NCI-H748 treated with DMSO at 0.1 percent for 48 hours (cell line): ENCODE measurements at regions not wholly inside any gene's neighbourhood (a gene's known extent, or its start where the extent isn't known, plus 50 kb on each side); places are given as distances from the start of the nearest gene placed in this dataset.
"Not testable (repeated sequence)": the region's sequence is repeated elsewhere in the genome, so short reads cannot be mapped to it uniquely, and the experiment has no call there.

Experiments
- DNase-seq: peaks from one replicate; lab custom pipeline; 2025; lab: John Stamatoyannopoulos, UW

DNA sequence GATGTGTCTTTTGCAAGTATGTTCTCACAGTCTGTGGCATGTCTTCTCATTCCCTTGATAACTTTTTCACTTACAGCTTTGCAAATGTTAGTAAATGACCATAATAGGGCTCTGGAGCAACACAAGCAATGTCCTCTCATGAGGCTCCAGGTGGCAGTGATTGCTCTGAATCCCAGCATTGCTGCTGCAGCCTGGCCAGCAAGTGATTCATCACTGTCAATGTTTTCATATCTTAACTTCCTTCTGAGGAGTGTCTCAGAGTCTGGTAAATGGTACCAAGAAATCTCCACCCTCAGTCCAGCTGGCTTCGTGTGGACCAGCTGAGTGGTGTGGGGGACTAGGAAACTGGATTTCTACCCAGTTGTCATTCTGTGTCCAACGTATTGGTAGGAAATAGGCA lies 139.6 kb downstream of the MYLK4 start:
- DNase-seq, result no peak

- no peak for DNase-seq
These were observed 142.2 kb downstream of the MYLK4 start for GRCh38 chr6:2608503-2608902.

- DNase-seq, result no peak
These were observed 150.4 kb downstream of the MYLK4 start for GRCh38 chr6:2600363-2600762.

DNA sequence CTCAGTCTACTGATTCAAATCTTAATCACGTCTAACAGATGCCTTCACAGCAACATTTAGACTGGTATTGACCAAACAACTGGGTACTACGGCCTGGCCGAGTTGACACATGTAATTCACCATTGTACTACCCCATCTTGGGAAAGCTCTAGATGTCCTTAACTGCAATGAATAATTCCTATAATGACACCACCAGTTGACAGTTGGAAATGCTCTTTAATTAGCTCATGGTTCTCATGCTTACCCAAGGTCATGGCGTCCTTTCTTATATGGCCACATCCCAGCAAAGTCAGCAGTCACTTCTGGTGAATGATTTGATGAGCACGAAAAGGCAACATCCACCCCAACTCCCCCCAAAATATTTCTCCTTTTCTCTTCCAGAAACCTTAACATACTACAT lies 150.9 kb downstream of the MYLK4 start:
- DNase-seq, result no peak

DNA sequence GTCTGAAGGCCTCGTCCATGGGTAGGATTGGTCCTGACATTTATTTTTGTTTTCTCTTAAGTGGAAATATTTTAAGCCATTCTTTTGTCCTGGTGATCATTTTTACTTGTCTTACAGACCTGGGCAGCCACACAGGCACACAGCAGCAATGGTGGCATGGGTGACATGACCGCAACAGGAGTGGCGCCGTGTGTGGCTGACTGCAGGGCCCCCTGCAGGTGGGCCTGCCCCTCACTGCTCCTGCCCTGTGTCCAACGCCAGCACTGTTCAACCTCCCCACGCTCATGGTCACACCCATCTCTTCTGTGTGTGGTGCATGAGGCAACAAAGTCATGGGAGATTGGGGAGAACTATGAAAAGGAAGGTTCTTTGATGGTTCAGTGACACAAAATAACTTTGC lies 151.9 kb downstream of the MYLK4 start:
- DNase-seq, result no peak

DNA sequence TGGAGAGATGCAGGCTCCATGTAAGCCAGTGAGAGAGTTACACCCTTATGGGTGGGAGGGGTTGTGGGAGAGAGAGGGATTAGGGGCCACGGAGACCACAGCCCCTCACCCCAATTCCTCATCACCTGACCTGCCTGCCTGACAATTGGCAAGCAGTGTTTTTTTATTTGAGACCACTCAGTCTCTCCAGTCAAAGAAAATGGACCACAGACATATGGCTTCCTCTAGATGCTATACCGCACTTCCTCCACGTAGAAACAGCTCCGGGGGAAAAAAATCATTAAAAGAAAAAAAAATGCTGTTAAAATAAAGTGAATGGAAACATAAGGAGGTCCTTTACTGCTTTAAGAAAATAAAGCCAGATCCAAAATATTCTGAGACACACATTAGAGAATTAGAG lies 152.7 kb downstream of the MYLK4 start:
- DNase-seq, result no peak

DNA sequence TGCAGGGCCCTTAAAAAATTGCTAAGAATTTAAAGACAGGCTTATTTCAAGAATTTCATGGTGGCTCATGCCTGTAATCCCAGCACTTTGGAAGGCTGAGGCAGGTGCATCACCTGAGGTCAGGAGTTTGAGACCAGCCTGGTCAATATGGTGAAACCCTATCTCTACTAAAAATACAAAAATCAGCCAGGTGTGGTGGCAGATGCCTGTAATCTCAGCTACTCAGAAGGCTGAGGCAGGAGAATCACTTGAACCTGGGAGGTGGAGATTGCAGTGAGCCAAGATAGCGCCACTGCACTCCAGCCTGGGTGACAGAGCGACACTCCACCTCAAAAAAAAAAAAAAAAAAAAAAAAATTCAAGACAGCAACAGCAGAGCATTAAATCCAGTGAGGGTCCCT lies 153.3 kb downstream of the MYLK4 start:
- DNase-seq, result not testable (repeated sequence)

GRCh38 chr6:2596222-2596621 lies 154.5 kb downstream of the MYLK4 start:
- no peak for DNase-seq

DNA sequence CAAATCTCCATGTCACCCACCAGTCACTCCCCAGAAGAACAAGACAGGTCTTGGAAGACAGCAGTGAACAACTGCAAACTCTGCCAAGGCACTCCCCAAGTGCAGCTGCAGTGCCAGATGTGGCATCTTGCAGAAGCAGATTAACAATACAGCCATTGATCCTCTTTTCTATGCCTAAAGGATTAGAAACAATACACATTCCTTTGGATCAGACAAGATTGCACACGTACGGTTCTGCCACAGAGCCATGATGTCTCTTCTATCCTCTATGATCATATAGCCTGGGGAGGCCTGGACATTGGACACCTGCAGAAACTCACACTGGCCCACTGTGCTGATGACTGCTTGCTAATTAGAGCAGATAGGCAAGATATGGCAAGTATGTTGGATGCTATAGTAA lies 155.9 kb downstream of the MYLK4 start:
- no peak for DNase-seq

GRCh38 chr6:2593167-2593566 lies 157.6 kb downstream of the MYLK4 start:
- DNase-seq, result no peak

DNA sequence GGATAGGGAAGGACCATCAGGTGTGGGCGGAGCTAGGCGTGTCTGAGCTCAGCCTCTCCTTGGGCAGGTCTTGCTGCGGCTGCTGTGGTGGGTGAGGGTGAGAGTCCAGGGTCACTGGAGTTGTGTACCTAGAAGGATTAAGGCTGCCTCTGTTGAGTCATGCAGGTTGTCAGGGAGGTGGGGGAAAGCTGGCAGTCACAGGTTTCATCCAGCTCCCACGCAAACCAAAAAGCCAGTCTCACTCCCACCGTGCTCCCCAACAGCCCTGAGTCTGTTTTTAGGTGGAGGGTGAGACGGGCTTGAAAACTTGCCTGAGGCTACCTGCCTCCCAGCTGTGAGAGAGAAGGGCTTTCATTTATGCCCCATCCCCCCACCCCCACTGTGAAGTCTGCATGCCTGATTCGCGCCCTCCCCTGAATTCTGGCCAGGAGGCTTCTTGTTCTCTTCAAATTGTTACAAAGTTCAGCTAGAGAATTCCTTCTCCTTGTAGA lies 161.5 kb downstream of the MYLK4 start:
- no peak for DNase-seq

DNA sequence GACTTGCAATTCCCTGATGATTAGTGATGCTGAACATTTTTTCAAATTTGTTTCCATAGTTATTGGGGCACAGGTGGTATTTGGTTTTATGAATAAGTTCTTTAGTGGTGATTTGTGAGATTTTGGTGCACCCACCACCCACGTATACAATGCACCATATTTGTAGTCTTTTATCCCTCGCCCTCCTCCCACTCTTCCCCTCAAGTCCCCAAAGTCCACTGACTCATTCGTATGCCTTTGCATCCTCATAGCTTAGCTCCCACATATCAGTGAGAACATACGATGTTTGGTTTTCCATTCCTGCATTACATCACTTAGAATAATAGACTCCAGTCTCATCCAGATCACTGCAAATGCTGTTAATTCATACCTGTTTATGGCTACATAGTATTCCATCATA lies 167.3 kb downstream of the MYLK4 start:
- DNase-seq, result no peak

- DNase-seq, result no peak
These were observed 168.5 kb downstream of the MYLK4 start for GRCh38 chr6:2582268-2582667.

DNA sequence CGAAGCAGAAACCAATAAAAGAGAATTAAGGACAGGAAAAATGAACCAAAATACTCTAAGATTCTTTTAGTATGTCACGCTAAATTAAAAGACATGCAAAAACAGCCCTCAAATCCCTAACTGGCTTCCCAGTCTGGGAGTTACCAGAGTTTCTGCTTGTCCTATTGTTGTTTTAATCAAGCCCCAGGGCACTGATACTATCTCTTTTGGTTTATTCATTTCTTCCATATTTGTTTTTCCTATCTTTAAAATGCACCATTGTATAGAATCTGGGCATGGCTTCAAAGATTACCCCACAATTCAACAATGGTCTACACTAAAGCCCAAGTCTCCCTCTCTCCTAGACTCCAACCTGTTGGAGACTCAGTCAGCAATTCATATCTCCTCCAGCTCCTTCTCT lies 169.1 kb downstream of the MYLK4 start:
- no peak for DNase-seq

DNA sequence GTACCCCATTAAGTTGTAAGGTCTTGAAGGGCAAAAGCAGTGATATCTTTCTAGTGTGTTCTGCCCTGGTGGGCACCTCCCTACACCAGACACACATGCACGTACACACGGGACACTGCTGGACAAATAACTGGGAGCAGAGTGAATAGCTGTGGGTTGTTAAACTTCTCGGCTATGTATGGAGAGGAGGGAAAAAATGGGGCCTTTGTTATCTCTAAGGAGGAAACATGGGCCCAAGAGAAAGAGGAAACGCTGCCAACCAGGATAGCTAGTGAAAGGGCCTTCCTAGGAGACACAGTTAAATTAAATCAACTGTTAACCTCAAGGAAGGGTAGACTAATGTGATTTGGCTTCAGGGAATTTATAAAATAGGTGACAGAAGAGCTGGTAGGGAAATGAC lies 169.7 kb downstream of the MYLK4 start:
- no peak for DNase-seq

DNA sequence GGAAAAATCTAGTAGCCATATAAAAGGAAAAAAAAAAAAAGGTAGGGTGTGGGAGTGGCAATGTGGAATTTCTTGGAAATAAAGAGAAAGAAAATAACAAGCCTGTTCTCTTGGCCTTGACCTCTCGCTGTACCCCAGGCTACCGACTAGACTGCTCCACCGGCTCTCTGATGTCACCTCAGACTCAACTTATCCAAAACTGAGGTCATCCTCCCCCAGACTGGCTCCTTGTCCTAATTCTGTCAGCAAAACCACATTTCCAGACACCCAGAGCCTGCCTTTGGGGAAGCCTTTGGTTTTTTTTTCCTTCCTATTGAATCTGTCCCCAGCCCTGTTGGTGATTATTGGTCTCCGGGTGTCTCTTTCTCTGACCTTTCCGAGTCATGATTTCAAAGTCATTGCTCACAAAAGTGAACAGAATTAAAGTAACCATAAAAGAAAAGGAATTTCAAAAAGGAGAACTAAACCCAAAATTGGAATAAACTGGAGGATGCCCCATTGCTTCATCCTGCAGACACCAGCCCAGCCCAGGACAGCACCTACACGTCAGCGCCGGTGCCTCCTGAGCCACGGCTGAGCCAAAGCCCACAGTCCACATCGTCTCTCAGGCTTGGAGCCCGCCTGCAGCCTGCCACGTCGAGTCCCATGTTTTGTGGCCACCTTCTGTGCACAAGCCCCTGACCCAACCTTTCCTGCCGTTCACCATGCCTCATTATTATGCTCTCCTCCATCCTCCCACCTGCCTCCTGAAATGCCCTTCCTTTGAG lies 170.7 kb downstream of the MYLK4 start:
- no peak for DNase-seq

DNA sequence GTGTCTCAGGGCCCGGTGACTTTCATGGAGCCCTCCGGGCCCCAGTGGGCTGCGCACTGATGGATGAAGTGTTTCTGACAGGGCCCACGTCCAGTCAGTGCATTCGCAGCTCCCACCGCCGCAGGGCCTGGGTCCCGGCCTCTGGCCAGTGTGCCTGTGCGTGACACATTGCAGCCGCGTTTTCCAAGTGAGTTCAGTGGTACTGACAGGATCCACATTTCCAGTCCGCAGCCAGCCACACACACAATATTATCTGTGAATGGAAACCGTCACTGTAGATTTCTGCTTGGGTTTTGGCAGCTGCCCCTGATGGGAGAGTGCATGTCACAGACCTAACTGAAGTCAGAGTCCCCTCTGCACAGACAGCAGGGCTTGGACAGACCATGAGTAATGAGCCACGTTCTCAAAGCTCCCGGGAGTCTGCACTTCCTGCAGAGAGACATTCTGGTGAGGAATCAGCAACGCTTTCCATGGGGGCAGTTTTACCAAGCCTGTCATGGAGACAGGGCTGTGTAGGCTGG lies 171.4 kb downstream of the MYLK4 start:
- no peak for DNase-seq

- no peak for DNase-seq
These were observed 172.0 kb downstream of the MYLK4 start for GRCh38 chr6:2578767-2579166.

- no peak for DNase-seq
These were observed 174.2 kb downstream of the MYLK4 start for GRCh38 chr6:2576499-2576898.

GRCh38 chr6:2575236-2575635 lies 175.5 kb downstream of the MYLK4 start:
- DNase-seq, result no peak

GRCh38 chr6:2569420-2569819 lies 181.3 kb downstream of the MYLK4 start:
- DNase-seq, result not testable (repeated sequence)

- DNase-seq, result no peak
These were observed 184.7 kb downstream of the MYLK4 start for GRCh38 chr6:2566048-2566447.

GRCh38 chr6:2565499-2565898 lies 185.2 kb downstream of the MYLK4 start:
- no peak for DNase-seq

GRCh38 chr6:2563635-2564034 lies 187.1 kb downstream of the MYLK4 start:
- no peak for DNase-seq
